ENCODE measurements at regions not wholly inside any gene's neighbourhood (a gene's known extent, or its start where the extent isn't known, plus 50 kb on each side); places are given as distances from the start of the nearest gene placed in this dataset.

- H4K20me1 ChIP-seq (ENCODE audit: insufficient read depth, poor library complexity, severe bottlenecking): no peaks in the 10 kb centered on the region
- DNase-seq (ENCODE audit: low spot score): no peak
- no peaks in the 10 kb centered on the region for H3K9me2 ChIP-seq (replicated peaks; ENCODE audit: insufficient read depth)
- peak overlapping the region; percentile 35 for H3K4me2 ChIP-seq
- H3K36me3 ChIP-seq (replicated peaks; ENCODE audit: insufficient read depth, low read depth): no peaks in the 10 kb centered on the region
- H2AFZ ChIP-seq: no peak overlapping the region
- H3K4me1 ChIP-seq (ENCODE audit: insufficient read depth): peaks cover 29% of the 10 kb centered on the region
- 47% methylated on average over 13 of the region's 13 CpGs for WGBS (ENCODE audit: low lambda C conversion rate, missing lambda C conversion rate)
- H3K27ac ChIP-seq: peak overlapping the region; percentile 85
- H3K9me3 ChIP-seq (ENCODE audit: low read depth): no peaks in the 10 kb centered on the region
- no peaks in the 10 kb centered on the region for H3K27me3 ChIP-seq
- TF ChIP-seq CTCF (IDR thresholded peaks at IDR 0.05; ENCODE audit: poor library complexity) (no peak), EZH2 (IDR thresholded peaks at IDR 0.05; ENCODE audit: borderline replicate concordance) (no peak), EZH2phosphoT487 (IDR thresholded peaks at IDR 0.05; ENCODE audit: low read depth, severe bottlenecking, unreplicated experiment) (no peak)
- no peak overlapping the region for H3K4me3 ChIP-seq
- no peaks in the 10 kb centered on the region for H3K79me2 ChIP-seq
Observed at GRCh38 chr16:87126403-87127025, 190.7 kb downstream of the C16orf95 start.

- Histone ChIP-seq H3K79me2 (no peaks in the 10 kb centered on the region), H2AFZ (no peak overlapping the region), H3K36me3 (replicated peaks; ENCODE audit: insufficient read depth, low read depth) (no peaks in the 10 kb centered on the region), H3K9me3 (ENCODE audit: low read depth) (no peaks in the 10 kb centered on the region), H3K4me1 (ENCODE audit: insufficient read depth) (peaks cover 31% of the 10 kb centered on the region), H3K4me2 (peak overlapping the region; percentile 35), H3K4me3 (no peak overlapping the region), H3K9me2 (replicated peaks; ENCODE audit: insufficient read depth) (no peaks in the 10 kb centered on the region), H4K20me1 (ENCODE audit: insufficient read depth, poor library complexity, severe bottlenecking) (no peaks in the 10 kb centered on the region), H3K27ac (peak overlapping the region; percentile 85), H3K27me3 (no peaks in the 10 kb centered on the region)
- TF ChIP-seq CTCF (IDR thresholded peaks at IDR 0.05; ENCODE audit: poor library complexity) (peak; percentile 7), EZH2 (IDR thresholded peaks at IDR 0.05; ENCODE audit: borderline replicate concordance) (no peak), EZH2phosphoT487 (IDR thresholded peaks at IDR 0.05; ENCODE audit: low read depth, severe bottlenecking, unreplicated experiment) (no peak)
- DNase-seq (ENCODE audit: low spot score): peak; percentile 62
- 37% methylated on average over 23 of the region's 23 CpGs for WGBS (ENCODE audit: low lambda C conversion rate, missing lambda C conversion rate)
Observed at GRCh38 chr16:87127061-87127765, 190.0 kb downstream of the C16orf95 start.

GRCh38 chr16:87127766-87128147 lies 189.4 kb downstream of the C16orf95 start:
- H4K20me1 ChIP-seq (ENCODE audit: insufficient read depth, poor library complexity, severe bottlenecking): no peaks in the 10 kb centered on the region
- TF ChIP-seq EZH2phosphoT487 (IDR thresholded peaks at IDR 0.05; ENCODE audit: low read depth, severe bottlenecking, unreplicated experiment) (no peak), EZH2 (IDR thresholded peaks at IDR 0.05; ENCODE audit: borderline replicate concordance) (no peak), CTCF (IDR thresholded peaks at IDR 0.05; ENCODE audit: poor library complexity) (no peak)
- H3K27me3 ChIP-seq: no peaks in the 10 kb centered on the region
- peaks cover 33% of the 10 kb centered on the region for H3K4me1 ChIP-seq (ENCODE audit: insufficient read depth)
- peak overlapping the region; percentile 85 for H3K27ac ChIP-seq
- no peak overlapping the region for H2AFZ ChIP-seq
- no peak overlapping the region for H3K4me3 ChIP-seq
- no peaks in the 10 kb centered on the region for H3K79me2 ChIP-seq
- 82% methylated on average over 6 of the region's 6 CpGs for WGBS (ENCODE audit: low lambda C conversion rate, missing lambda C conversion rate)
- H3K9me2 ChIP-seq (replicated peaks; ENCODE audit: insufficient read depth): no peaks in the 10 kb centered on the region
- peak overlapping the region; percentile 35 for H3K4me2 ChIP-seq
- no peak for DNase-seq (ENCODE audit: low spot score)
- H3K36me3 ChIP-seq (replicated peaks; ENCODE audit: insufficient read depth, low read depth): no peaks in the 10 kb centered on the region
- H3K9me3 ChIP-seq (ENCODE audit: low read depth): no peaks in the 10 kb centered on the region

All from hepatocyte (in vitro differentiated cells).